Keratinocyte (primary cell): ENCODE measurements at regions not wholly inside any gene's neighbourhood (a gene's known extent, or its start where the extent isn't known, plus 50 kb on each side); places are given as distances from the start of the nearest gene placed in this dataset.

ENCODE experiments used
- EZH2 ChIP-seq: IDR thresholded peaks from one replicate; pipeline ENCODE4 v1.6.1; 2012; ENCODE audit warnings: inconsistent platforms, mild to moderate bottlenecking, low read length, moderate library complexity
- TF ChIP-seq, protein P1 (sequence below), 3 experiments: IDR thresholded peaks in 1 of 3; conservative IDR thresholded peaks in 1 of 3; optimal IDR thresholded peaks in 1 of 3; 2 replicates in 2 of 3; 3 replicates in 1 of 3; pipeline versions ENCODE3 to v1.5.1; 2011; ENCODE audit warnings: low read length in 3 of 3, mild to moderate bottlenecking in 3 of 3, moderate library complexity in 2 of 3, control low read depth in 1 of 3, inconsistent platforms in 1 of 3; ENCODE audit not compliant: insufficient read depth in 2 of 3; ENCODE audit errors: extremely low read depth in 1 of 3

DNA sequence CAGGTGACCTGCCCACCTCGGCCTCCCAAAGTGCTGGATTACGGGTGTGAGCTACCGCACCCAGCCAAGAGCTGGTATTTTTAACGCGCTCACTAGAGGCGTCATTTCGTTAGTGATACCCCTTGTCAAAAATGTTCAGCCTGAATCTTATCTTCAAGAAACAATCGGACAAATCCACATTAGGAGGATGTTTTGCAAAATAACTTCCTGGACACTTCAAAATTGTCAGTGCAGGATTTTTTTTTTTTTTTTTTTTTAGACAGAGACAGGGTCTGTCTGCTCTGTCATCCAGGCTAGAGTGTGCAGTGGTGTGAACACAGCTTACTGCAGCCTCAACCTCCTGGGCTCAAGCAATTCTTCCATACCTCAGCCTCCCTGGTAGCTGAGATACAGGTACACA lies 63.0 kb downstream of the RMI2 start:
- TF ChIP-seq EZH2: no peak
- TF ChIP-seq, protein P1, sequence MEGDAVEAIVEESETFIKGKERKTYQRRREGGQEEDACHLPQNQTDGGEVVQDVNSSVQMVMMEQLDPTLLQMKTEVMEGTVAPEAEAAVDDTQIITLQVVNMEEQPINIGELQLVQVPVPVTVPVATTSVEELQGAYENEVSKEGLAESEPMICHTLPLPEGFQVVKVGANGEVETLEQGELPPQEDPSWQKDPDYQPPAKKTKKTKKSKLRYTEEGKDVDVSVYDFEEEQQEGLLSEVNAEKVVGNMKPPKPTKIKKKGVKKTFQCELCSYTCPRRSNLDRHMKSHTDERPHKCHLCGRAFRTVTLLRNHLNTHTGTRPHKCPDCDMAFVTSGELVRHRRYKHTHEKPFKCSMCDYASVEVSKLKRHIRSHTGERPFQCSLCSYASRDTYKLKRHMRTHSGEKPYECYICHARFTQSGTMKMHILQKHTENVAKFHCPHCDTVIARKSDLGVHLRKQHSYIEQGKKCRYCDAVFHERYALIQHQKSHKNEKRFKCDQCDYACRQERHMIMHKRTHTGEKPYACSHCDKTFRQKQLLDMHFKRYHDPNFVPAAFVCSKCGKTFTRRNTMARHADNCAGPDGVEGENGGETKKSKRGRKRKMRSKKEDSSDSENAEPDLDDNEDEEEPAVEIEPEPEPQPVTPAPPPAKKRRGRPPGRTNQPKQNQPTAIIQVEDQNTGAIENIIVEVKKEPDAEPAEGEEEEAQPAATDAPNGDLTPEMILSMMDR (optimal IDR thresholded peaks at IDR 0.05 in 1 of 3, IDR thresholded peaks at IDR 0.05 in 1 of 3, conservative IDR thresholded peaks at IDR 0.05 in 1 of 3; ENCODE audit: extremely low read depth in 1 of 3, insufficient read depth in 2 of 3, low read length in 3 of 3): no peak
